HepG2 (cell line): ENCODE measurements at regions not wholly inside any gene's neighbourhood (a gene's known extent, or its start where the extent isn't known, plus 50 kb on each side); places are given as distances from the start of the nearest gene placed in this dataset.

Source experiments
- CCAR2 ChIP-seq: fragments of 200-400 bp; formaldehyde crosslinking; optimal IDR thresholded peaks from 2 replicates; pipeline ENCODE3; 2018; ENCODE audit warnings: low read depth, mild to moderate bottlenecking, low read length, moderate library complexity
- CHCHD3 ChIP-seq: sonication (generic); formaldehyde crosslinking; IDR thresholded peaks from 2 replicates; pipeline ENCODE4 v1.8.0; 2022; ENCODE audit warnings: mild to moderate bottlenecking, missing genetic modification reagents, moderate library complexity
- DMAP1 ChIP-seq: IDR thresholded peaks from 2 replicates; pipeline ENCODE4 v1.6.1; 2016
- EP300 ChIP-seq, 3 experiments: sonication (generic) in 1 of 3; formaldehyde crosslinking in 1 of 3; IDR thresholded peaks; 2 replicates each; pipeline versions ENCODE4 v1.5.1 to v1.6.1; 2011 to 2020; ENCODE audit warnings: low read depth in 2 of 3, low read length in 2 of 3, borderline replicate concordance in 1 of 3, improper control_type of control experiment in 1 of 3, mild to moderate bottlenecking in 1 of 3, missing genetic modification reagents in 1 of 3, moderate library complexity in 1 of 3
- HDAC6 ChIP-seq: fragments of 200-600 bp; sonication (generic); IDR thresholded peaks from 2 replicates; pipeline ENCODE4 v1.7.0; 2017; ENCODE audit warnings: mild to moderate bottlenecking, antibody characterized with exemption, low read length, low read depth
- HMGA1 ChIP-seq: sonication (generic); formaldehyde crosslinking; conservative IDR thresholded peaks from 2 replicates; pipeline ENCODE4 v1.4.0; 2020; ENCODE audit warnings: missing genetic modification reagents
- KLF6 ChIP-seq: IDR thresholded peaks from 2 replicates; pipeline ENCODE4 v1.8.0; 2016; ENCODE audit warnings: missing biosample characterization, missing genetic modification reagents
- MTF2 ChIP-seq: sonication (generic); formaldehyde crosslinking; IDR thresholded peaks from 2 replicates; pipeline ENCODE4 v1.5.0; 2020; ENCODE audit warnings: missing genetic modification reagents, borderline replicate concordance
- MXI1 ChIP-seq: IDR thresholded peaks from 3 replicates; pipeline ENCODE4 v1.6.1; 2012; ENCODE audit warnings: low read depth, low read length, inconsistent platforms, borderline replicate concordance
- RAD21 ChIP-seq: fragments of 450-650 bp; formaldehyde crosslinking; IDR thresholded peaks from 2 replicates; pipeline ENCODE4 v1.5.0; 2020; ENCODE audit warnings: mild to moderate bottlenecking
- RXRA ChIP-seq: sonication (generic); formaldehyde crosslinking; IDR thresholded peaks from 2 replicates; pipeline ENCODE4 v1.5.1; 2020; ENCODE audit warnings: missing genetic modification reagents
- SIX4 ChIP-seq: sonication (generic); formaldehyde crosslinking; IDR thresholded peaks from 2 replicates; pipeline ENCODE4 v1.4.0; 2020; ENCODE audit warnings: missing genetic modification reagents
- SP2 ChIP-seq: sonication (generic); formaldehyde crosslinking; IDR thresholded peaks from 2 replicates; pipeline ENCODE4 v1.5.1; 2020; ENCODE audit warnings: mild to moderate bottlenecking, missing genetic modification reagents
- ZNF207 ChIP-seq: fragments of 450-650 bp; IDR thresholded peaks from 2 replicates; pipeline ENCODE4 v1.6.1; 2016; ENCODE audit warnings: antibody characterized with exemption, borderline replicate concordance
- ZNF230 ChIP-seq: sonication (generic); formaldehyde crosslinking; IDR thresholded peaks from 2 replicates; pipeline ENCODE4 v1.4.0; 2020; ENCODE audit warnings: mild to moderate bottlenecking, missing genetic modification reagents
- ZNF263 ChIP-seq: sonication (generic); formaldehyde crosslinking; IDR thresholded peaks from 2 replicates; pipeline ENCODE4 v1.4.0; 2020; ENCODE audit warnings: missing genetic modification reagents
- ZNF333 ChIP-seq: sonication (generic); formaldehyde crosslinking; IDR thresholded peaks from 2 replicates; pipeline ENCODE4 v1.4.0; 2020; ENCODE audit warnings: mild to moderate bottlenecking, missing genetic modification reagents, borderline replicate concordance
- ZNF33A ChIP-seq: sonication (generic); formaldehyde crosslinking; IDR thresholded peaks from 2 replicates; pipeline ENCODE4 v1.5.1; 2020; ENCODE audit warnings: missing genetic modification reagents, mild to moderate bottlenecking, moderate library complexity, borderline replicate concordance
- ZNF34 ChIP-seq: sonication (generic); formaldehyde crosslinking; IDR thresholded peaks from 2 replicates; pipeline ENCODE4 v1.4.0; 2020; ENCODE audit warnings: mild to moderate bottlenecking, missing genetic modification reagents, borderline replicate concordance
- ZNF446 ChIP-seq: sonication (generic); formaldehyde crosslinking; IDR thresholded peaks from 2 replicates; pipeline ENCODE4 v1.5.0; 2020; ENCODE audit warnings: mild to moderate bottlenecking, missing genetic modification reagents
- ZNF530 ChIP-seq: sonication (generic); formaldehyde crosslinking; IDR thresholded peaks from 2 replicates; pipeline ENCODE4 v1.5.0; 2020; ENCODE audit warnings: low read depth, mild to moderate bottlenecking, missing genetic modification reagents
- ZNF614 ChIP-seq: IDR thresholded peaks from 2 replicates; pipeline ENCODE4 v1.6.1; 2018; ENCODE audit warnings: missing biosample characterization, missing genetic modification reagents, inconsistent platforms, borderline replicate concordance
- ZNF761 ChIP-seq: sonication (generic); formaldehyde crosslinking; conservative IDR thresholded peaks from 2 replicates; pipeline ENCODE4 v1.4.0; 2020; ENCODE audit warnings: mild to moderate bottlenecking, missing genetic modification reagents
- ZNF768 ChIP-seq: sonication (generic); formaldehyde crosslinking; IDR thresholded peaks from 2 replicates; pipeline ENCODE4 v1.4.0; 2020; ENCODE audit warnings: missing genetic modification reagents
- TF ChIP-seq, protein P1 (sequence below): sonication (generic); formaldehyde crosslinking; IDR thresholded peaks from 2 replicates; pipeline ENCODE4 v1.5.1; 2020; ENCODE audit warnings: mild to moderate bottlenecking, missing genetic modification reagents, moderate library complexity
- TF ChIP-seq, protein P2 (sequence below): sonication (generic); formaldehyde crosslinking; IDR thresholded peaks from 2 replicates; pipeline ENCODE4 v1.5.1; 2020; ENCODE audit warnings: missing genetic modification reagents, mild to moderate bottlenecking, borderline replicate concordance
- TF ChIP-seq, protein P3 (sequence below): sonication (generic); formaldehyde crosslinking; IDR thresholded peaks from 2 replicates; pipeline ENCODE4 v1.4.0; 2020; ENCODE audit warnings: mild to moderate bottlenecking, missing genetic modification reagents

DNA sequence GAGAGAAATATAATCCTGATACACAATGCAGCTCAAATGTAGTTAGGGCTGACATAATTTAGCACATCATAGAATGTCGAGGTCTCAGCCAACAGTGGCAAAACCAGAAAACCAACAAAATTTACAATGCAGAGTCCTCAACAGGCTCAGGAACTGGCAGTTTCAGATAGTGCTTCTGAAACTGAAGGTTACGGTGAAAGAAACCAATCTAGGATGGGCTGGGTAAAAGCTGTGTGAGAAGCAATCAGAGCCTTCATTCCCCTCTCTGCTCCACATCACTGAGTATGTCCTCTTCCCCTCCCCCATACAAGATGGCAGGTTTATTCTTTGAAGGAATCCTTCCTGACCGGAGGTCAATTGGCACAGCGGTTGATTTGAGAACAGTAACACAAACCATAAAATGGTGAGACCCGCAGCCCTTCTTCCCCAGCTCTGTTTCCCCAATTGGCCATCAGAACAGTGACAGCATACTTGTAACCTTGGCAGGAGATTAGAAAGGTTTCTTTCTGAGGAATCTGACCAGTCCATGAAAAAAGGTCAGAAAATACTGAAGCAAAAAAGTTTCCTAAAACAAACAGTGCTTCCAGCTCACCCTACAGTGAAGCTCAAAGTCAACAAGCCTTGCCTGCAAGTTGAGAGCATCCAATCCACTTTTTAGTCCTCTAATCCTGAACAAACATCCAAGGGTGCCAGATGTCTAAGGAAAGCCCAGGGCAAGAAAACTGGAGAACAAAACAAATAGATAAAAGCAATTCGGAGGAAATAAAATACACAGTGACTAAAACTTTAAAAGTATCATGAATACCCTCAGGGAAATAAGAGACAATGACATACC is 53.9 kb upstream of the IL6 start (continued):
- TF ChIP-seq CCAR2: no peak
- TF ChIP-seq, protein P1, sequence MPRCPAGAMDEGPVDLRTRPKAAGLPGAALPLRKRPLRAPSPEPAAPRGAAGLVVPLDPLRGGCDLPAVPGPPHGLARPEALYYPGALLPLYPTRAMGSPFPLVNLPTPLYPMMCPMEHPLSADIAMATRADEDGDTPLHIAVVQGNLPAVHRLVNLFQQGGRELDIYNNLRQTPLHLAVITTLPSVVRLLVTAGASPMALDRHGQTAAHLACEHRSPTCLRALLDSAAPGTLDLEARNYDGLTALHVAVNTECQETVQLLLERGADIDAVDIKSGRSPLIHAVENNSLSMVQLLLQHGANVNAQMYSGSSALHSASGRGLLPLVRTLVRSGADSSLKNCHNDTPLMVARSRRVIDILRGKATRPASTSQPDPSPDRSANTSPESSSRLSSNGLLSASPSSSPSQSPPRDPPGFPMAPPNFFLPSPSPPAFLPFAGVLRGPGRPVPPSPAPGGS (CRISPR knock-in tag): no peak
- no peak for TF ChIP-seq ZNF207
- TF ChIP-seq SP2 (CRISPR knock-in tag): no peak
- TF ChIP-seq ZNF446 (CRISPR knock-in tag): no peak
- 0 out of 2 replicates have a peak, but pooled peaks have one; percentile 30 for TF ChIP-seq SIX4 (CRISPR knock-in tag)
- no peak for TF ChIP-seq MTF2 (CRISPR knock-in tag)
- TF ChIP-seq CHCHD3 (CRISPR knock-in tag): no peak
- no peak for TF ChIP-seq ZNF34 (CRISPR knock-in tag)
- no peak for TF ChIP-seq RAD21 (CRISPR knock-in tag)
- TF ChIP-seq RXRA (CRISPR knock-in tag): no peak; the same call in 1 of the 2 replicates
- TF ChIP-seq ZNF614 (CRISPR knock-in tag): no peak
- no peak for TF ChIP-seq ZNF263 (CRISPR knock-in tag)
- no peak for TF ChIP-seq MXI1
- no peak for TF ChIP-seq KLF6 (CRISPR knock-in tag)
- no peak for TF ChIP-seq ZNF230 (CRISPR knock-in tag)
- TF ChIP-seq ZNF761 (CRISPR knock-in tag): no peak
- TF ChIP-seq HDAC6: no peak
- no peak for TF ChIP-seq DMAP1 (CRISPR knock-in tag)
- TF ChIP-seq, protein P2, sequence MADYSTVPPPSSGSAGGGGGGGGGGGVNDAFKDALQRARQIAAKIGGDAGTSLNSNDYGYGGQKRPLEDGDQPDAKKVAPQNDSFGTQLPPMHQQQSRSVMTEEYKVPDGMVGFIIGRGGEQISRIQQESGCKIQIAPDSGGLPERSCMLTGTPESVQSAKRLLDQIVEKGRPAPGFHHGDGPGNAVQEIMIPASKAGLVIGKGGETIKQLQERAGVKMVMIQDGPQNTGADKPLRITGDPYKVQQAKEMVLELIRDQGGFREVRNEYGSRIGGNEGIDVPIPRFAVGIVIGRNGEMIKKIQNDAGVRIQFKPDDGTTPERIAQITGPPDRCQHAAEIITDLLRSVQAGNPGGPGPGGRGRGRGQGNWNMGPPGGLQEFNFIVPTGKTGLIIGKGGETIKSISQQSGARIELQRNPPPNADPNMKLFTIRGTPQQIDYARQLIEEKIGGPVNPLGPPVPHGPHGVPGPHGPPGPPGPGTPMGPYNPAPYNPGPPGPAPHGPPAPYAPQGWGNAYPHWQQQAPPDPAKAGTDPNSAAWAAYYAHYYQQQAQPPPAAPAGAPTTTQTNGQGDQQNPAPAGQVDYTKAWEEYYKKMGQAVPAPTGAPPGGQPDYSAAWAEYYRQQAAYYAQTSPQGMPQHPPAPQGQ (CRISPR knock-in tag): no peak
- peak in 1 of 2 experiments; percentile 64; a peak in 1 of 4 replicates for TF ChIP-seq EP300 (IDR thresholded peaks at IDR 0.05; ENCODE audit: low read depth in 2 of 2, low read length in 2 of 2)
- no peak for TF ChIP-seq EP300 (CRISPR knock-in tag; IDR thresholded peaks at IDR 0.05; ENCODE audit: borderline replicate concordance)
- no peak for TF ChIP-seq ZNF33A (CRISPR knock-in tag)
- no peak for TF ChIP-seq ZNF333
- TF ChIP-seq, protein P3, sequence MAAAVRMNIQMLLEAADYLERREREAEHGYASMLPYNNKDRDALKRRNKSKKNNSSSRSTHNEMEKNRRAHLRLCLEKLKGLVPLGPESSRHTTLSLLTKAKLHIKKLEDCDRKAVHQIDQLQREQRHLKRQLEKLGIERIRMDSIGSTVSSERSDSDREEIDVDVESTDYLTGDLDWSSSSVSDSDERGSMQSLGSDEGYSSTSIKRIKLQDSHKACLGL (CRISPR knock-in tag): no peak
- no peak for TF ChIP-seq ZNF530 (CRISPR knock-in tag)
- no peak for TF ChIP-seq ZNF768 (CRISPR knock-in tag)
- no peak for TF ChIP-seq HMGA1 (CRISPR knock-in tag)
